HepG2 (cell line): ENCODE measurements at regions not wholly inside any gene's neighbourhood (a gene's known extent, or its start where the extent isn't known, plus 50 kb on each side); places are given as distances from the start of the nearest gene placed in this dataset.

Source experiments
- ATAC-seq: fragments of 200-7000 bp; cut with Tn5 transposase; 3 replicates; pipeline ENCODE4 v1.9.1; 2020; ENCODE audit warnings: mild to moderate bottlenecking, moderate library complexity
- BruUV-seq: library from RNA; stranded (reverse); fragments of 400-500 nt; replicated peaks from 2 replicates; lab custom pipeline; 2021; lab: Mats Ljungman, UMichigan
- CTCF ChIA-PET: fragments of 300-600 bp; formaldehyde crosslinking; extraction: SDS; loops from one replicate; lab custom pipeline; 2021; ENCODE audit warnings: low total read pairs, inconsistent platforms, low intra/inter-chr PET ratio; lab: Yijun Ruan, JAX
- POLR2A ChIA-PET: fragments of 350-600 bp; sonication (Branson Sonifier 250); formaldehyde crosslinking; loops from one replicate; lab custom pipeline; 2020; ENCODE audit warnings: antibody characterized with exemption, inconsistent platforms; lab: Yijun Ruan, JAX
- DNase-seq: peaks from one replicate; pipeline ENCODE4 v3.0.0-alpha.2; 2015; ENCODE audit warnings: low spot score
- FAIRE-seq: peaks from 3 replicates; lab custom pipeline; 2011; peaks lifted over from hg19 to GRCh38; lab: Jason Lieb, UNC
- H2AFZ ChIP-seq: one replicate; pipeline ENCODE4 v1.6.1; 2011; ENCODE audit warnings: low read length, inconsistent platforms
- H3K27ac ChIP-seq: fragments of 300-600 bp; 3 replicates; pipeline ENCODE4 v1.8.0; 2011; ENCODE audit warnings: mixed run types, mild to moderate bottlenecking, mixed read lengths, low read length, inconsistent platforms; ENCODE audit not compliant: insufficient read depth; ENCODE audit errors: extremely low read length
- H3K27me3 ChIP-seq, 2 experiments: fragments of 200-600 bp in 1 of 2; 2 replicates in 1 of 2; 3 replicates in 1 of 2; pipeline versions ENCODE4 v1.6.0 to v1.8.0; 2011; ENCODE audit warnings: low read length in 2 of 2, mild to moderate bottlenecking in 2 of 2, moderate library complexity in 2 of 2, inconsistent platforms in 1 of 2; ENCODE audit not compliant: insufficient read depth in 2 of 2, control insufficient read depth in 1 of 2
- H3K36me3 ChIP-seq, 2 experiments: fragments of 200-600 bp in 1 of 2; replicated peaks in 1 of 2; 2 replicates in 1 of 2; 3 replicates in 1 of 2; pipeline versions ENCODE4 v1.5.1 to v1.8.0; 2011; ENCODE audit warnings: low read length in 2 of 2, inconsistent platforms in 1 of 2; ENCODE audit not compliant: insufficient read depth in 2 of 2, control insufficient read depth in 1 of 2
- H3K4me1 ChIP-seq: 2 replicates; pipeline ENCODE4 v1.5.1; 2012; ENCODE audit warnings: low read length, inconsistent platforms; ENCODE audit not compliant: insufficient read depth
- H3K4me2 ChIP-seq: 2 replicates; pipeline ENCODE4 v1.6.0; 2011; ENCODE audit warnings: low read depth, low read length, inconsistent platforms
- H3K4me3 ChIP-seq, 3 experiments: fragments of 200-600 bp in 1 of 3; sonication (generic), shearing (Covaris generic) in 1 of 3; replicated peaks in 1 of 3; 2 replicates each; pipeline ENCODE4 v1.5.1; 2011 to 2016; ENCODE audit warnings: low read length in 3 of 3, inconsistent platforms in 2 of 3, low read depth in 2 of 3, mild to moderate bottlenecking in 2 of 3, control low read depth in 1 of 3, mixed read lengths in 1 of 3; ENCODE audit not compliant: insufficient read depth in 1 of 3
- H3K79me2 ChIP-seq: one replicate; pipeline ENCODE4 v1.6.1; 2011; ENCODE audit warnings: low read length, inconsistent platforms; ENCODE audit not compliant: insufficient read depth
- H3K9ac ChIP-seq: 2 replicates; pipeline ENCODE4 v1.6.0; 2011; ENCODE audit warnings: mild to moderate bottlenecking, low read depth, low read length, inconsistent platforms; ENCODE audit not compliant: insufficient read depth
- H3K9me3 ChIP-seq: 2 replicates; pipeline ENCODE4 v1.5.1; 2012; ENCODE audit warnings: mild to moderate bottlenecking, low read length
- H4K20me1 ChIP-seq: 2 replicates; pipeline ENCODE4 v1.6.0; 2011; ENCODE audit warnings: inconsistent platforms, mild to moderate bottlenecking, low read length, moderate library complexity; ENCODE audit not compliant: insufficient read depth
- BORCS8-MEF2B ChIP-seq: sonication (generic); formaldehyde crosslinking; IDR thresholded peaks from 2 replicates; pipeline ENCODE4 v1.8.0; 2022; ENCODE audit warnings: mild to moderate bottlenecking, missing genetic modification reagents
- DNMT1 ChIP-seq: sonication (generic); formaldehyde crosslinking; IDR thresholded peaks from 2 replicates; pipeline ENCODE4 v1.5.1; 2020; ENCODE audit warnings: mild to moderate bottlenecking, missing genetic modification reagents
- E2F2 ChIP-seq: sonication (generic); formaldehyde crosslinking; IDR thresholded peaks from 2 replicates; pipeline ENCODE4 v1.4.0; 2020; ENCODE audit warnings: missing genetic modification reagents, borderline replicate concordance
- MTA3 ChIP-seq: sonication (generic); formaldehyde crosslinking; IDR thresholded peaks from 2 replicates; pipeline ENCODE4 v1.4.0; 2020; ENCODE audit warnings: missing genetic modification reagents
- PAWR ChIP-seq: sonication (generic); formaldehyde crosslinking; IDR thresholded peaks from 2 replicates; pipeline ENCODE4 v1.4.0; 2020; ENCODE audit warnings: missing genetic modification reagents, mild to moderate bottlenecking, borderline replicate concordance
- POGK ChIP-seq: sonication (generic); formaldehyde crosslinking; conservative IDR thresholded peaks from 2 replicates; pipeline ENCODE4 v1.8.0; 2022; ENCODE audit warnings: mild to moderate bottlenecking, moderate library complexity, missing genetic modification reagents
- ZFP36L1 ChIP-seq: sonication (generic); formaldehyde crosslinking; IDR thresholded peaks from 2 replicates; pipeline ENCODE4 v1.8.0; 2022; ENCODE audit warnings: mild to moderate bottlenecking, missing genetic modification reagents, moderate library complexity
- ZNF180 ChIP-seq: sonication (generic); formaldehyde crosslinking; IDR thresholded peaks from 2 replicates; pipeline ENCODE4 v1.4.0; 2020; ENCODE audit warnings: low read depth, missing genetic modification reagents, borderline replicate concordance
- ZNF331 ChIP-seq: sonication (generic); formaldehyde crosslinking; IDR thresholded peaks from 2 replicates; pipeline ENCODE4 v1.4.0; 2020; ENCODE audit warnings: missing genetic modification reagents
- ZNF512 ChIP-seq: sonication (generic); formaldehyde crosslinking; IDR thresholded peaks from 2 replicates; pipeline ENCODE4 v1.4.0; 2020; ENCODE audit warnings: mild to moderate bottlenecking, missing genetic modification reagents
- WGBS: methylation state at CpG from one replicate; pipeline ENCODE4 v1.1.6; 2017; ENCODE audit warnings: low lambda C conversion rate; 5-methylcytosine and 5-hydroxymethylcytosine counted together
- in situ Hi-C: cut with HindIII; loops from 2 replicates; pipeline ENCODE4 v1.10.0; 2017; ENCODE audit warnings: low pct_unique_long_range_greater_than_20kb; ENCODE audit not compliant: extremely low pct_ligation_motif_present
- intact Hi-C: fragments of 100-400 bp; cut with micrococcal nuclease; formaldehyde crosslinking; loops from one replicate; pipeline ENCODE4 v1.10.0; 2022; ENCODE audit not compliant: unreplicated experiment

- WGBS = 8% methylated on average over 5 of the region's 5 CpGs
- no peak for DNase-seq
- Histone ChIP-seq H3K36me3 (no peaks in the 10 kb centered on the region), H3K79me2 (no peaks in the 10 kb centered on the region), H3K4me2 (no peak overlapping the region), H4K20me1 (no peaks in the 10 kb centered on the region), H3K4me3 (no peak overlapping the region), H3K9me3 (no peaks in the 10 kb centered on the region), H2AFZ (no peak overlapping the region), H3K9ac (no peak overlapping the region), H3K27me3 (no peaks in the 10 kb centered on the region), H3K27ac (no peak overlapping the region), H3K4me1 (no peaks in the 10 kb centered on the region)
- in situ Hi-C loops (no loop called here), intact Hi-C loops (no loop called here)
- BruUV-seq = no TSS peak
- CTCF ChIA-PET = no interaction called here
- TF ChIP-seq BORCS8-MEF2B (CRISPR knock-in tag) = no peak
- no peak for TF ChIP-seq ZNF512 (CRISPR knock-in tag)
- TF ChIP-seq E2F2 (CRISPR knock-in tag) = no peak
- TF ChIP-seq DNMT1 = no peak
- TF ChIP-seq ZNF180 (CRISPR knock-in tag) = no peak
- TF ChIP-seq POGK (CRISPR knock-in tag) = no peak
- TF ChIP-seq ZNF331 (CRISPR knock-in tag) = no peak
- TF ChIP-seq ZFP36L1 (CRISPR knock-in tag) = no peak
- no peak for TF ChIP-seq MTA3 (CRISPR knock-in tag)
- TF ChIP-seq PAWR (CRISPR knock-in tag) = no peak
- ATAC-seq = no peak
- POLR2A ChIA-PET = no interaction called here
- no peak for FAIRE-seq
These were observed 417.9 kb downstream of the AEBP2 start for GRCh38 chr12:19857204-19857603.
